HG02970 (cell line): ENCODE measurements at regions not wholly inside any gene's neighbourhood (a gene's known extent, or its start where the extent isn't known, plus 50 kb on each side); places are given as distances from the start of the nearest gene placed in this dataset.

ENCODE experiments used
- ATAC-seq: cut with Tn5 transposase; IDR thresholded peaks from one replicate; pipeline ENCODE4 v1.9.1; 2021; ENCODE audit warnings: mild to moderate bottlenecking, moderate library complexity, moderate number of reproducible peaks; ENCODE audit not compliant: unreplicated experiment, low FRiP score

GRCh38 chrX:121958886-121959285 lies 911.5 kb downstream of the GLUD2 start:
- no peak for ATAC-seq

- no peak for ATAC-seq
Observed at GRCh38 chrX:121975671-121976070, 928.3 kb downstream of the GLUD2 start.

- ATAC-seq, result no peak
Observed at GRCh38 chrX:121987163-121987562, 939.8 kb downstream of the GLUD2 start.

DNA sequence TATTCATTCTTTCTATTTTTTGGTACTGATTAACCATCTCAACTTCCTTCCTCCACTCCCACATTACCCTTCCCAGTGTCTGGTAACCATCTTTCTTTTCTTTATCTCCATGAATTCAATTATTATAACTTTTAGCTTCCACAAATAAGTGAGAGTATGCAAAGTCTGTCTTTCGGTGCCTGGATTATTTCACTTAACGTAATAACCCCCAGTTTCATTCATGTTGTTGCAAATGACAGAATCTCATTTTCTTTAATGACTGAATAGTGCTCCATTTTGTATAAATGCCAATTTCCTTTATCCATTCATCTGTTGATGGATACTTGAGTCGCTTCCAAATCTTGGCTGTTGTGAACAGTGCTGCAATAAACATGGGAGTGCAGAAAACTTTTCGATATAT lies 940.4 kb downstream of the GLUD2 start:
- no peak for ATAC-seq

DNA sequence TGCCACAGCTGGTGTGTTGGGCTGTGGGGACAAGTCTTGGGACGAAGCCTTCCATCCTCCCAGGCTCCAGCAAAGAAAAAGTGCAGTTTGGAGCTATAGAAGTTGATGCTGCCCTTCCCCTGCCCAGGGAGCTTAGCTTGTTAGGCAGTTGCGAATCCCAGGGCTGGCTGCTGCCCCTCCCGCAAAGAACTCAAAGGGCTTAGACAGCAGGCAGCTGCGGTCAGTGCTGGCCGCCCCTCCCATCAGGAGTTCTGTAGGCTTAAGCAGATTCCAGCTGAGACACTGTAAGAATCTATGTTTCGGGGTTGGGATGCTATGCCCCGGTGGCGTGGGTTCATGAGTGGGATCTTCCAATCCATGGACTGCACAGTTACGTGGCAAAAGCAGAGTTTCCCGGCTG lies 956.7 kb downstream of the GLUD2 start:
- ATAC-seq, result no peak

DNA sequence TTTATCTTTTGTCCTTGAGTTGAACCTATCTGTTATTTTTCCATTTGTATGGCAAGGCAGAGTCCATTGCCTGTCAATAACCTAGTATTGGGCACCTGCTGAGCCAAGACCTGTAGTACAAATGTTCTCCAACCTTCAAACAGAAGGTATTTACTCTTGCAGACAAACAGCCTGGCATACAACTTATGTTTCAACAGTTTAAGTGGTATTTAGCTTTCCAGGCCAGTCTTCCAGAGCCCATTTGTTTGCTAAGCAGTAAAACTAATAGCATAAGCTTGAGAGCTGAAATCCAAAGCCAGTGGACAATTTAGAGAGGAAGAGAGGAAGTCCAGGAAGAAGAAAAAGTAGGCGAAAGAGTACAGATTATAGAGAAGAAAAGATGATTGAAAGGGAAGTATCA lies 979.3 kb downstream of the GLUD2 start:
- no peak for ATAC-seq

- ATAC-seq, result no peak
Observed at GRCh38 chrX:122046226-122046625, 998.8 kb downstream of the GLUD2 start.

DNA sequence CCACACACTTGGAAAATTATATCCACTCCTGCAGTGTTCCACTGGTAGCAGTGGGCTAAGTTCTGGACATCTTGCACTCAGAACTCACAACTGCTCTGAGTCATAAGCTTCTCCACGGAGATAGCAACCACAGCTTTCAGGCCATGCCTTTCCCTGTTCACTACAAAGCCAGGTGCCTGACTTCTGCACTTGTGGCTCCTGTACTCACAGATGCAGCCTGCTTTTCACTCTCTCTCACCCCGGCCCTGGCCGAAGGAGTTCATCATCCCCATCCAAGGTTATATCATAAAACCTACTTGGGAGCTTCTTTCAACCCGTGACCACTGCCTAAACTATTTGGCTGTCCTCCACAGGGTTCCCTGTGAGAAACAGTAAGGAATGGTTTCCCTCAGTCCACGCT lies 999.4 kb downstream of the GLUD2 start:
- no peak for ATAC-seq

DNA sequence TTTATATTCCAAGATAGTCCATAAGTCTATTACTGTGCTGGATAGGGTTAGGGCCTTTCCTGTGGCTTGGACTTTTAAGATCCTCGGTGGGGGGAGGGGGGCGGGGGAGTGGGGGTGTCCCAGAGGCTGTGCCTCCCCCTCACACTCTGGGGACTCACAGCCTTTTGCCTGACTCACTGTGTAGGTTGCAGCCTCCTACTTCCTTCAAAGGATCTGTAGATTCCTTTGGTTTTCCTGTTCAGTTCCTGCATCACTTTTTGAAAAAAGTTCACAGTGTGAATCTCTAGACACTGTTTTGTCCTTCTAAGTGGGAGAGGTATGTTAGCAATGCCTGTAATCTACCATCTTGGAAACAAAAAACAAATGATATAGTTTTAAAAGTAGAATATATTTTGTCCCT lies 999.9 kb downstream of the GLUD2 start:
- ATAC-seq, result no peak

- ATAC-seq, result no peak
Observed at GRCh38 chrX:122055460-122055859, 1008.0 kb downstream of the GLUD2 start.

DNA sequence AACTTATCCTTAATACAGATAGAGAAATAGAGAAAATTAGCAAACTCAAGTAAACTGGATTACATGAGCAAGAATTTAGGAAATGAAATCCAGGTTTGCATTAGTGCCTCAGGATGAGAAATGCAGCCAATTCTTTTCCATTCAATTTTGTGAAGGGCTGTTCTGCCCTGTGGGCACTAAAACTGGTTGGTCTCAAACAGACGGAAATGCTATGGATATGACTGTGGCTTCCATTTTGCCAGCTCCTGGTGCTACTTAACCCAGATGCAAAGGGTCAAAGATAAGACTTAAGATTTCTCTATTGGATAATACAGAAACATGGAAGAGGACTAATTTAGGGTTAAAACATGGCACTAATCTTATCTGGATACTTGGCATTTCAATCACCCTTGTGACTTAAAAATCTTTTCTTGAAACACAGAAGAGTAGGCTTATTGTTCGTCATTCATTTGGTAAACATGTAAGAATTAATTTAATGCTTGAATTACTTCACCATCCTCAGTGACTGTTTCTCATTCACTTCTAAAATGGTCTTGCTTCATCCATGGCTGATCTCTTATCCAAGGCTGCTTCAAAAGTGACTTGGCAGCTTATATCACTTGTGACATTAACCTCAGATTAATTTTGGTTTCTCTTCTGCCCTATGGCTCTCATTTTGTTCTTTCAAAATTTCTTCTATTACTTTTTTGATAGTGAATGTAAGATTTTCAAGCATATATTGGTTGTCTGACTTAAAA lies 1008.7 kb downstream of the GLUD2 start:
- no peak for ATAC-seq

DNA sequence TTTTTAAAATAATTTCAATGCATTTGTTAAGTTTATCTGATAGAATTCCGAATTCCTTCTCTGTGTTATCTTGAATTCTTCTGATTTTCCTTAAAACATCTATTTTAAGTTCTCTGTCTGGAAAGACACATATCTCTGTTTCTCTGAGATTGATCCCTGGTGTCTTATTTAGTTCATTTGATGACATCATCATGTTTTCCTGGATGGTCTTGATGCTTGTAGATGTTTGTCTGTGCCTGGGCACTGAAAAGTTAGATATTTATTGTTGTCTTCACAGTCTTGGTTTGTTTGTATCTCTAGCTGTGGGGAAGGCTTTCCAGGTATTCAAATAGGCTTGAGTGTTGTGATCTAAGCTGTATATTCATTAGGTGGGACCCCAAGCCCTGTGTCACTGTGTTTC lies 1028.8 kb downstream of the GLUD2 start:
- no peak for ATAC-seq

DNA sequence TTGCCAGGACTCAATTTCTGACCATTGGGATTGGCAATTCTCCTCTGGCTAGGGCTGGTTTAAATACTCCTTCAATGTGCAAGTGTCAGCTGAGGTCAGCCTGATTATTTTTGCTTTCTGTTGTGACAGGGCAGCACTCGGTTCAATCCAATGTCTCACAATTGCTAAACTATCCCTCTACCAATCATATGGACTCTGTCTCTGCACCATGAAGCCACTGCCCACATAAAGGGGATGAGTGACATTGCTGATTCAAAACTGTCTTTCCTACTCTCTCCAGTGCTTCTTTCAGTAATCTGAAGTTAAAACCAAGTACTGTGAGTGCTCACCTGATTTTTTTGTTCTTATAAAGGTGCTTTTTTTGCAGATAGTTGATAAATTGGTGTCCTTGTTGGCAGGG lies 1030.7 kb downstream of the GLUD2 start:
- no peak for ATAC-seq

DNA sequence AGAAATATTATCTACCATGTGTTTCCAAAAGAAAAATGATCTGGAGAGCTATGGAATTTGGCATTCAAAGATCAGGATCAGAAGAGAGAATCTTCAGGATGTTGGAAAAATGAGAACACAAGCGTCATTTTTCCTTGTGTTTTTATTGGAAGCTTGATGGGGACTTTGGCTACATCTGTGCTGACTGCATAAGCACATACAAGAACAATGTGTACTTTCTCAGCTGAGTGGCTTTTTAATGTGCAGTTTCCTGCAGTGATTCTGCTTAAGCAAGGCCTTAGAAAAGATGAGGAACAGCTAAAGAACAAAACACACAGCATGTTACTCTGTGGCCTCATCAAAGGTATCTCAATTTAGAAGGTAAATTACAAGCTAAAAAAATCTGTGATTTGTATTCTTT lies 1039.9 kb downstream of the GLUD2 start:
- ATAC-seq, result no peak

DNA sequence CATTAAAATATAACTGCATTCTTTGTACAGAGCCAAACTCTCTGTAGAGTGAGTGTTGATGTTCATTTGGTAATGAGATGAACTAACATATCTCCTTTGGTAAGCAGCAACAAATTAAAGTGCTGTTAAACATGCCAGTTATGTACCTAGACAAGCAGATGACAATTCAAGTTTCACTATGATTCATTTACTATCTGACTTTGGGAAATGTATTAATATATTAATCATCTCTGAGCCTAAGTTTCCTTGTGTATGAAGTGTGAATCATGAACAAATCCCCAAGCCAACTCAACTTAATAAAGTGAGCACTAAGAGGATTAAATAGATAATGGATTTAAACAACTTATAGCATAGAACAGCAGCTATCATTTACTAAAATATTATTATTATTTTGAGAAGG lies 1044.2 kb downstream of the GLUD2 start:
- no peak for ATAC-seq

DNA sequence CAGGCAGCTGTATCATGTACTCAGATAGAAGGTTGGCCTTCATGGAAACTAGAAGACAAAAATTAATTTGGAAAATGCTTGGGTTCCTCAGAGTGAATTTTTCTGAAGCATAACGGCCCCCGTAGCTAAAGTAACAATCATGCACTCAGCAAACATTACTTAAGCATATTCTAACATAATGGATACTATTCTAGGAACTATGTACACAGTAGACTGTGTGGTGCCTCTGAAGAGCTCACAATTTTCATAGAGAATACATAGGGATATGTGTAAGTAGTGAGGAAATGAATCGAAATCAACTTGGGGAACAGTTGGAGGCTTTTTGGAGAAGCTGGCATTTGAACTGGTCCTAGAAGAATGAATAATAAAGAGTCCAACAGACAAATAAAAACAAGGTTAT lies 1045.0 kb downstream of the GLUD2 start:
- no peak for ATAC-seq

DNA sequence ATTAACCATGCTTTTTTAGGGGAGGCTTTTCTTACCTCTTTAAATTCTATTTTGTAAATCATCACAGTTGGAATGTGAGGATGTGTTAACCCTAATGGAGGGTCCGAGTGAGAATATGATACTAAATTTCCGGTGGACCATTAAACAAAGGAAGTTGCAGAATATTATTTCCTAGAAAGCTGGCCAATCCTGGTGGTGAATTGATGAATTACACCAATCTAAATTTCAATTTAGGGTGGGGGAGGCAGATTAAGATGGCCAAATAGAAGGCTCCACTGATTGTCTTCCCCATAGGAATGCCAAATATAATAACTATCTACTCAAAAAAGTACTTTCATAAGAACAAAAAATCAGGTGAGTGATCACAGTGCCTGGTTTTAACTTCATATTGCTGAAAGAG lies 1045.6 kb downstream of the GLUD2 start:
- no peak for ATAC-seq

- no peak for ATAC-seq
Observed at GRCh38 chrX:122094611-122095010, 1047.2 kb downstream of the GLUD2 start.

- ATAC-seq, result no peak
Observed at GRCh38 chrX:122113376-122113775, 1066.0 kb downstream of the GLUD2 start.

GRCh38 chrX:122113896-122114295 lies 1066.5 kb downstream of the GLUD2 start:
- no peak for ATAC-seq

DNA sequence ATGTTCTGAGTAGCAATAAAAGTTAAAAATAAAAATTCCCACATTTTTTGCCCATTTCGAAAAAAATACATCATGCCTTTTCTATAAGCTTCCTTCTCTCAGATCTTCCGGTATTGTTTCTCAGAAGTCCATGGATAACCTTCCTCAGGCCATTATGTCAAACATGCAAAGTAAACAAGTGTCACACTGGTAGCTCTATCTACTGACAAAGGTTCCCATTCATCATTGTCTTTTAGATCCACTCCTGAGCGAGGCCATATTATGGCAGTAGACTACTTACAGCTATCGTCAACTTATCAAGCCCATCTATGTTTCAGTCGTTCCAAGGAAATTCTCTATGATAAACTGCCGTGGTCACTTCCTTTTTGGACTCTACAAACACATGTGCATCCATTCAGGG lies 1068.2 kb downstream of the GLUD2 start:
- ATAC-seq, result no peak

DNA sequence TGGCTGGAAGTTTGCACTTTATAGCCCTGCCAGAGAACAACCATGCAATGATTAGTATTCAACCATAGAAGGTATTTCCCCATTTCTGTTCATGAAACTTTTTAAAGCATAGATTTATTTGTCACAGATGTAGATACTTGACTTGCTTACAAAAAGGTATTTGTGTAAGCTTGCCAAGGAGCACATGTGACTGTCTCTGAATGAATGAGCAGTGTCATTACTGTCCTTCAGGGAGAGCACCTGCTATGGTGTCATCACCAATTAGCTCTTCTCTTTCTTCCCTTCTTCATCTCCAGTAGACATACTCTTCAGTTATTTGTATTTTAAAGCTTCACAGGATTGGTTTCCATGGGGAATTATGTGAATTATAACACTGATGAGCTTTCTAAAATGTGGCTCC lies 1064.7 kb upstream of the GRIA3 start:
- no peak for ATAC-seq

DNA sequence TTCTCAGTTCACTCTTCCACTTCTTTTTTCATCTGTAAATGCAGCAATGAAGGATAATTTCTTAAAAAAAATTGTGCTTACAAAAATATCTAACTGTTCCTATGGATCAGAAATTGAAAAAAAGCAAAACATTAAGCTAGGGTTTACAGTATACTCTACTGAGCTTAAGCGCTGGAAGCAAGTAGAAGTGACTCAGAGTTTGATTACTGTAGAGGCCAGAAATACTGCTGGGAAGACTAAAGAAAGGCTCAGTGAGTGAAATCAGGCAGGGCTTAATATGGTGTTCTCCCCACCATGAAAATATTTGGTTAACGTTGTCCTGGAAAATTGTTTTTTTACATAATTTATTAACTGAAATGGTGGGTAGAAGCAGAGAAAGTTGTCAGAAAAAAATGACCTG lies 1061.8 kb upstream of the GRIA3 start:
- ATAC-seq, result no peak
